ENCODE measurements at regions not wholly inside any gene's neighbourhood (a gene's known extent, or its start where the extent isn't known, plus 50 kb on each side); places are given as distances from the start of the nearest gene placed in this dataset.

GRCh38 chr11:45454917-45455401 lies 168.8 kb upstream of the SYT13 start:
- H3K36me3 Mint-ChIP-seq = no peaks in the 10 kb centered on the region
- H3K4me1 Mint-ChIP-seq = no peaks in the 10 kb centered on the region
- ATAC-seq = no peak
- no peak overlapping the region for H3K4me3 Mint-ChIP-seq
- H3K27me3 Mint-ChIP-seq = peaks cover 40% of the 10 kb centered on the region
- no peak overlapping the region for H3K27ac Mint-ChIP-seq
- H3K9me3 Mint-ChIP-seq = no peaks in the 10 kb centered on the region

GRCh38 chr11:45453721-45454120 lies 167.6 kb upstream of the SYT13 start:
- Mint-ChIP-seq H3K36me3 (no peaks in the 10 kb centered on the region), H3K4me1 (no peaks in the 10 kb centered on the region), H3K4me3 (no peak overlapping the region), H3K27me3 (peaks cover 38% of the 10 kb centered on the region), H3K9me3 (no peaks in the 10 kb centered on the region), H3K27ac (no peak overlapping the region)
- no peak for ATAC-seq

DNA sequence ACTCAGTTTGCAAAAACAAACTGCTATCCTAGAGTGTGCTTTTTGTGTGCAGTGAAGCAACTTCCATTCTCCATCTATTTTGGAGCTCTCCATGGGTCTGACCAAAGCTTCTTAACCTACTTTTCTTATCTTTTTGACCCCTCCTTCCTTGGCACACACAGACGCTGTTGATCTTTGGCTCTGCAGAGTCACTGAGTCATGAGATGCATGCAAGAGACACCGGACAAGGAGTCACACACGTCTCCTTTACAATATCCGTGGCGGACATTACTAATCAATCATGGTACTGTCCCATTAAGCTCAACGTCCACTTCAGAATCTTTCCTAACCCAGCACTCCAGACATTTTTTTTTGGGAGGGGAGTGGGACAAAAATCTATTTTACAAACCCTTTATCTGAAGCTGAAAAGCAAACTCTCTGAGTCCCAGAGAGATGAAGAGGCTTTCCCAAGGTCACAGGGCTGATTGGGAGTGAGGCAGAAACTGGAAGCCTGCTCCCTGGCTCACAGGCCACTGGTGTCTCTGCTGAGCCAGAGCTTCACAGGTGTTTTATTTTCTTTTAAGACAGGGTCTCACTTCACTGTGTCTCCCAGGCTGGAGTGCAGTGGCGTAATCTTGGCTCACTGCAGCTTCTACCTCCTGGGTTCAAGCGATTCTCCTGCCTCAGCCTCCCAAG lies 165.8 kb upstream of the SYT13 start:
- Mint-ChIP-seq H3K27me3 (peaks cover 20% of the 10 kb centered on the region), H3K4me3 (no peak overlapping the region), H3K36me3 (no peaks in the 10 kb centered on the region), H3K4me1 (no peaks in the 10 kb centered on the region), H3K9me3 (no peaks in the 10 kb centered on the region), H3K27ac (no peak overlapping the region)
- ATAC-seq = no peak

DNA sequence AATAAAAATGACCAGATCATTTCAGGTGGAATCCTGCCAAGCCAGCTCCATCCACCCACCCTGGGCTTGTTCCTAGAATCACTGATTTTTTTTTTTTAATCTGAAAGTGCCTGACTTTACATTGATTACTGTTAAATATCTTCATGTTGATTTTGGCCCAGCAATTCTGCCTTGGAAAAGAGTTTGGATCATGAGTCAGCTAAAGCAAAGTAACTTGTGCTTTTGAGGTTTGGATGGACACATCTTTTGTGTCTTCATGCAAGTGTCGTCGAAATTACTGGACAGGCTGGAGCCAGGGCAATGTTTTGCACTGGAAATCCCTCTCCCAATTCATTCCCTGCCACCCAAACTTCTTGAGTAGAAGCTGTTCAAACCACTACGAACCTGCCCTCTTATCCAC lies 164.0 kb upstream of the SYT13 start:
- Mint-ChIP-seq H3K27ac (no peak overlapping the region), H3K36me3 (no peaks in the 10 kb centered on the region), H3K9me3 (no peaks in the 10 kb centered on the region), H3K27me3 (peaks cover 16% of the 10 kb centered on the region), H3K4me1 (no peaks in the 10 kb centered on the region), H3K4me3 (no peak overlapping the region)
- no peak for ATAC-seq

DNA sequence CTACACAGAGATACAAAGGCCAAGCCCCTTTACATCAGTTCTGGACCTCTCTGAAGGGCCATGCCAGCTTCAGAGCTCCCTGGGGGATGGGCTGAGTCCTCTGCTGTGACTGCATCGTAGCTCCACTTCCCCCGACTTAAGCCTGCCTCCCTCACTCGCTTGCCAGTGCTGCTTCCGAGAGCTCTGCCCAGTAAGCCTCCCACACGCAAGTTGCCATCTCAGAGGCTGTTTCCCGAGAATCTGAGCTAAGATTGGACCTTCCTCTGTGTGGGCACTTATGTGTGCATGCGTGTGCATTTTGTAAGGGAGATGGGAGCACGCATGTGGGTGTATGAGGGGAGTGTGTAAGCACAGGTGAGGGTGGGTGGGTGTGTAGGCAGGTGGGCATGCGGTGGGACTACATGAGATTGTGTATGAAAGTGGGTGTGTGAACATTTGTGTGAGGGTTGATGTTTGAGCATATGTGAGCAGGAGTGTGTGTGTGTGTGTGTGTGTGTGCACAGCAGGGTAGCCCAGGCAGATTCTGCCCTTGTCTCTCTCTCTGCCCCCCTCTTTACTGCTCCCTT lies 163.0 kb upstream of the SYT13 start:
- peaks cover 16% of the 10 kb centered on the region for H3K27me3 Mint-ChIP-seq
- ATAC-seq = peak; percentile 5
- H3K27ac Mint-ChIP-seq = no peak overlapping the region
- H3K36me3 Mint-ChIP-seq = no peaks in the 10 kb centered on the region
- no peaks in the 10 kb centered on the region for H3K9me3 Mint-ChIP-seq
- no peak overlapping the region for H3K4me3 Mint-ChIP-seq
- H3K4me1 Mint-ChIP-seq = no peaks in the 10 kb centered on the region

GRCh38 chr11:45448561-45448960 lies 162.4 kb upstream of the SYT13 start:
- Mint-ChIP-seq H3K27me3 (peaks cover 19% of the 10 kb centered on the region), H3K9me3 (no peaks in the 10 kb centered on the region), H3K27ac (no peak overlapping the region), H3K36me3 (no peaks in the 10 kb centered on the region), H3K4me3 (no peak overlapping the region), H3K4me1 (no peaks in the 10 kb centered on the region)
- no peak for ATAC-seq

DNA sequence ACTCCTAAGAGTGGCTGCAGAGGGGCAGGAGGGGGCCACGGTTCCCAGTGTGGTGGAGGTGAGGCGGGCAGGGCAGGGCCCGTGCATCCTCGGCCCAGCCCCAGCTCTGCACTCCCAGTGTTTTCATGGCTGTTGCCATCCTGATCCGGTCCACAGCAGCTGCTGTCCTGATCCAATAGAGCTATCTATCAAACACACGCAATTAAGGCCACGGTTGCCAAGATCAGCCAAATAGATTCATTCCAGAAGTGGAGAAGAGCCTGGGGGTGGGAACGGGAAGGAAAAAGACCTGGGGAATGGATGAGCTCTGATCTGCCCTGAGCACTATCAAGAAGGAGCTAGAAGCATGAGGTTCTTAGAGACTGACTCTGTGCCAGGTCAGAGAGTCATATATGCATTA lies 160.9 kb upstream of the SYT13 start:
- Mint-ChIP-seq H3K27ac (no peak overlapping the region), H3K36me3 (no peaks in the 10 kb centered on the region), H3K27me3 (peaks cover 35% of the 10 kb centered on the region), H3K4me3 (no peak overlapping the region), H3K9me3 (no peaks in the 10 kb centered on the region), H3K4me1 (no peaks in the 10 kb centered on the region)
- no peak for ATAC-seq

DNA sequence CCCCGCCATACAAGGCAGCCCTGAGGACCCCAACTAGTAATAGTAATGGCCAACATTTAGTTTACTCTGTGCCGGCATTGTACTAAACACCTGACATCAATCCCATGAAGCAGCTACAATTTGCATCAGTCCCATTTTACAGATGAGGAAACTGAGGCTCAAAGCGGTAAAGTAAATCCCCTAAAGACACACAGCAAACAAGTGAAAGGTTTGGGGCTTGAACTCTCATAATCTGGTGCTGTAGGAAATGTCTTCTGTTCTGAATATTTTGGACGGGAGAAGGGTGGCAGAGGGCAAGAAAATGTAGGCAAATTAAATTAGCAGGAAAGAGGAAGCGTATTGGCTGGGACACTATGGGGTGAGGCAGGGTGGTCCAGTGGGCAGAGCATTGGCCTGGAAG lies 160.3 kb upstream of the SYT13 start:
- H3K27ac Mint-ChIP-seq = no peak overlapping the region
- ATAC-seq = no peak
- no peak overlapping the region for H3K4me3 Mint-ChIP-seq
- no peaks in the 10 kb centered on the region for H3K36me3 Mint-ChIP-seq
- H3K9me3 Mint-ChIP-seq = no peaks in the 10 kb centered on the region
- no peaks in the 10 kb centered on the region for H3K4me1 Mint-ChIP-seq
- H3K27me3 Mint-ChIP-seq = peaks cover 36% of the 10 kb centered on the region

GRCh38 chr11:45444796-45445195 lies 158.7 kb upstream of the SYT13 start:
- Mint-ChIP-seq H3K4me1 (no peaks in the 10 kb centered on the region), H3K27me3 (peaks cover 38% of the 10 kb centered on the region), H3K36me3 (peaks cover 3% of the 10 kb centered on the region), H3K4me3 (no peak overlapping the region), H3K27ac (no peak overlapping the region), H3K9me3 (peaks cover 2% of the 10 kb centered on the region)
- no peak for ATAC-seq

- Mint-ChIP-seq H3K9me3 (peaks cover 7% of the 10 kb centered on the region), H3K4me3 (no peak overlapping the region)
- no peak for ATAC-seq
Measured at GRCh38 chr11:45440111-45440510, 154.0 kb upstream of the SYT13 start.

DNA sequence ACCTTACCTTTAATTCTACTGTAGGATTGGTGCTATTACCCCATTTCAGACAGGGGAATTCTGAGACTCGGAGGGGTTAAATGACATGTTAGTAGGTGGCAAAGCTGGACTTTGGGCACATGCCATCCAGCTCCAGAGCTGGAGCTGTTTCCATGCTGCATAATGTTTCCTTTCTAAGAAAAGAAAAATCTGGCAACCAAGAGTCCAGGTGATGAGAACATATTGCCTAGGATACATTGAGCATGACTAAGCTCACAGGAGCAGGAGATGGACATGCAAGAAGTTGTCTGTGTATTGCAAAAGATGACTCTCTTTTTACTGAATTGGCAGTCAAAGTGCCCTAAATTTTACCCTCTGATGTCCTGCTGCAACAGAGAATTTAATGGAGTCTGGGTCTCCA lies 150.8 kb upstream of the SYT13 start:
- H3K4me1 Mint-ChIP-seq = no peaks in the 10 kb centered on the region
- H3K9me3 Mint-ChIP-seq = peaks cover 7% of the 10 kb centered on the region
- H3K36me3 Mint-ChIP-seq = peaks cover 6% of the 10 kb centered on the region
- no peak overlapping the region for H3K27ac Mint-ChIP-seq
- ATAC-seq = no peak
- H3K27me3 Mint-ChIP-seq = peaks cover 29% of the 10 kb centered on the region
- H3K4me3 Mint-ChIP-seq = no peak overlapping the region

More at GRCh38 chr11:45440111-45440510, 154.0 kb upstream of the SYT13 start:
- Mint-ChIP-seq H3K36me3 (peaks cover 6% of the 10 kb centered on the region), H3K27me3 (peaks cover 29% of the 10 kb centered on the region), H3K4me1 (no peaks in the 10 kb centered on the region), H3K27ac (no peak overlapping the region)

DNA sequence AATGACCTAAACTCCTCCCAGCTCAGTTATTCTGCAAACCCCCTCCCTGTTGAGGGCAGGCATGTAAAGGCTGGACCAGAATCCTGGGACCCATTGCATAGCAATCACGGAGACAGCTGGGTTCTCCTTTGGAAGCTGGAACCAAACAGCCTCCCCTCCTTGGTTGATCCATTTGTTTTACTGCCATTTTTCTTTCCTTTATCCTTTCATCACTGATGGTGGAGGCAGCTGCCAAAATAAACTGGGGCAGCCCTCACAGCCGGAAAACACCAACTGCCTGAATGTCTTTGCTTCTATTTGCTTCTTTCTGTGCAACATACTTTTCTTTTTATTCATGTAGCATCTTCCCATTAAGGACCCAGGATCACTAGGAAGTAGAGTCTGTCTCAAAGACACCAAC lies 150.0 kb upstream of the SYT13 start:
- H3K4me3 Mint-ChIP-seq = no peak overlapping the region
- no peak overlapping the region for H3K27ac Mint-ChIP-seq
- H3K9me3 Mint-ChIP-seq = peaks cover 7% of the 10 kb centered on the region
- no peak for ATAC-seq
- peaks cover 6% of the 10 kb centered on the region for H3K36me3 Mint-ChIP-seq
- H3K4me1 Mint-ChIP-seq = no peaks in the 10 kb centered on the region
- peaks cover 28% of the 10 kb centered on the region for H3K27me3 Mint-ChIP-seq

DNA sequence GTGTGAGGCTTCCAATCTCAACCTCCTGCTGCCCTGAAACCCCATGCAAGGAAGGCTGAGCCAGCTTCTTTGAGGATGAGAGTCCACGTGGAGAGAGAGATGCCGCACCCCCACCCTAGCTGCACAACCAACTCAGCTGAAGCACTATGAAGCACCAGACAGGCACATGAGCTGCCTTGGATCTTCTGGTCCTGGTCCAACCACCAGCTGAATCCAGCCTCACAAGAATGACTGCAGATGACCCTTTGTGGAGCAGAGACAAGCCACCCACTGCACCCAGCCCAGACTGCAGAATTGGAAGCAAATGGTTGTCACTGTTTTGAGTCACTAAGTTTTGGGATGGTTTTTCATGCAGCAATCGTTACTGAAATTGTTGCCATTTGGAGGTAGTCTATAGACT lies 149.6 kb upstream of the SYT13 start:
- ATAC-seq = no peak
- Mint-ChIP-seq H3K9me3 (peaks cover 7% of the 10 kb centered on the region), H3K4me3 (no peak overlapping the region), H3K36me3 (peaks cover 6% of the 10 kb centered on the region), H3K27ac (no peak overlapping the region), H3K4me1 (no peaks in the 10 kb centered on the region), H3K27me3 (peaks cover 28% of the 10 kb centered on the region)

GRCh38 chr11:45432910-45433309 lies 146.8 kb upstream of the SYT13 start:
- Mint-ChIP-seq H3K9me3 (no peaks in the 10 kb centered on the region), H3K27me3 (peaks cover 42% of the 10 kb centered on the region), H3K4me1 (no peaks in the 10 kb centered on the region), H3K36me3 (no peaks in the 10 kb centered on the region), H3K27ac (no peak overlapping the region), H3K4me3 (no peak overlapping the region)
- no peak for ATAC-seq

GRCh38 chr11:45432100-45432499 lies 146.0 kb upstream of the SYT13 start:
- no peak for ATAC-seq
- Mint-ChIP-seq H3K9me3 (no peaks in the 10 kb centered on the region), H3K27me3 (peaks cover 50% of the 10 kb centered on the region), H3K27ac (no peak overlapping the region), H3K36me3 (no peaks in the 10 kb centered on the region), H3K4me1 (no peaks in the 10 kb centered on the region), H3K4me3 (no peak overlapping the region)
